HUES6 (cell line): ENCODE measurements at regions not wholly inside any gene's neighbourhood (a gene's known extent, or its start where the extent isn't known, plus 50 kb on each side); places are given as distances from the start of the nearest gene placed in this dataset.

Experiments used
- H3K27ac ChIP-seq: 2 replicates; pipeline ENCODE4 v1.7.0; 2013; ENCODE audit warnings: low read depth, mild to moderate bottlenecking, low read length, inconsistent platforms
- H3K27me3 ChIP-seq: 2 replicates; pipeline ENCODE4 v1.6.1; 2013; ENCODE audit warnings: low read length; ENCODE audit not compliant: control insufficient read depth, insufficient read depth
- H3K36me3 ChIP-seq: 2 replicates; pipeline ENCODE4 v1.6.1; 2013; ENCODE audit warnings: low read length; ENCODE audit not compliant: control insufficient read depth, insufficient read depth
- H3K4me1 ChIP-seq: 2 replicates; pipeline ENCODE4 v1.6.1; 2013; ENCODE audit warnings: low read length; ENCODE audit not compliant: control insufficient read depth, insufficient read depth
- H3K4me3 ChIP-seq: 2 replicates; pipeline ENCODE4 v1.5.1; 2013; ENCODE audit warnings: low read depth, low read length
- H3K9ac ChIP-seq: one replicate; pipeline ENCODE4 v1.6.1; 2013; ENCODE audit warnings: mild to moderate bottlenecking, low read length
- H3K9me3 ChIP-seq: 2 replicates; pipeline ENCODE4 v1.6.1; 2013; ENCODE audit warnings: low read depth, low read length; ENCODE audit not compliant: control insufficient read depth, insufficient read depth

DNA sequence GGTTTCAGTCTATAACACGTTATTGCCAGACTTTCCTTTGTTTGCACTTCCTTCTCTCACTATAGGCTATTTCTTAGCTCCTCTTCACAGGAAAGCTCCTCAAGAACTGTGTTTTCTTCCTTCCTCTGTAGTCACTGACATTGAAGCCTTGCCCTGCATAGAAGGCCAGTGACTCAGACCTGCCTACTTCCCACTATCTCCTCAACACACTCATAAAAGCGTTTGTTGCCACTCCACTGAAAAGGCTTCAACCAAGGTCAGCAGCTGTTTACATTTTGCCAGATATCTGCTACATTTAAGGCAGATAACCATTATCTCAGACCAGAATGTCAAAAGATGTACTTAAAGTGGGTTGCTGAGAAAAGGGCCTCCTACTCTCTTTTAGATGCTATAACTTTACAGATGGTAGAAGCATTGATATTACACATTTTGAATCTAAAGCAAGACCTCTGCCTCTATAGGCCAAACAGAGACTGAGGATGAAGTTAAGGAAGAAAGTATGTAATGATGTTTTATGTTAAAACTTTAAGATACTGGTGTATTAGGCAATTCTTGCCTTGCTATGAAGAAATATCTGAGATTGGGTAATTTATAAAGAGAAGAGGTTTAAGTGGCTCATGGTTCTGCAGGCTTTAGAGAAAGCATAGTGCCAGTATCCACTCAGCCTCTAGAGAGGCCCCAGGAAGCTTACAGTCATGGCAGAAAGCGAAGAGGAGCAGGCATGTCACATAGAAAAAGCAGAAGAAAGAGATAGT, 233.3 kb upstream of the FLRT2 start:
- Histone ChIP-seq H3K27ac (no peak overlapping the region), H3K27me3 (no peaks in the 10 kb centered on the region), H3K36me3 (no peaks in the 10 kb centered on the region), H3K4me1 (no peaks in the 10 kb centered on the region), H3K4me3 (no peak overlapping the region), H3K9ac (no peak overlapping the region), H3K9me3 (no peaks in the 10 kb centered on the region)

DNA sequence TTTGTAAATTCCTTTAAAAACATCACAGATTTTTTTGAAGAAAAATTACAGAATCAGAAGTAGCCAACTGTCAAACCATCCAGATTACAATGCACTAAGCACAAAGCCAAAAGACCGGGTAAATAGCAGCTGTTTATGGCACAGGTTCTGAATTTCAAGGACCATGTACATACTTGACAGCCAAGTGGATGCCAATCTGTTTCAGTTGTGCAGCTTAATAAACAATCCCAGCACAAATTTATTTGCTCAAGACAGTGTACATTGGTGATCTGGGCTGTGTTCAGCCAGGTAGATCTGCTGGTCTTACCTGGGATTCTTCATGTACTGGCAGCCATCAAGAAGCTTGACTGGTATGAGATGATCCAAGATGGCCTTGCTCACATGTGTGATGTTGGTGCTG, 229.8 kb upstream of the FLRT2 start:
- no peak overlapping the region for H3K27ac ChIP-seq
- no peaks in the 10 kb centered on the region for H3K27me3 ChIP-seq
- H3K9ac ChIP-seq = no peak overlapping the region
- no peak overlapping the region for H3K4me3 ChIP-seq
- H3K4me1 ChIP-seq = no peaks in the 10 kb centered on the region
- no peaks in the 10 kb centered on the region for H3K9me3 ChIP-seq
- H3K36me3 ChIP-seq = no peaks in the 10 kb centered on the region

DNA sequence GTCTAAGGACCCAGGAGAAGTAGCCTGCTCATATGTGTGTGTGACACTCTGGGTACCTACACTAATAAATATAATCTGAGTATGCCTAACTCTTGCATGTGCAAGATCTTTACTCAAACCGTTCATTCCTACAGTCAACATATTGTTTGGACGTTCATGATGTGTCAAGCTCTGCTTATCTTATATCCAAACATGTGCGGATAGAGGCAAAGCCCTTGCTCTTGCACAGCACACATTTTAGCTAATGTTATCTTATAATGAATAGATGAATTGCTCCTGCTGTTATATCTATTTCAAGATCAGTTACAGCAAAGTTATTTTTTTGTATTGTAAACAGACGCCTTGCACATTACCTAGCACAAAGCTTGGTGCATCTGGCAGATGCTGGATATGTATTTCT, 228.4 kb upstream of the FLRT2 start:
- no peak overlapping the region for H3K4me3 ChIP-seq
- no peaks in the 10 kb centered on the region for H3K4me1 ChIP-seq
- no peaks in the 10 kb centered on the region for H3K9me3 ChIP-seq
- no peak overlapping the region for H3K9ac ChIP-seq
- no peak overlapping the region for H3K27ac ChIP-seq
- H3K36me3 ChIP-seq = no peaks in the 10 kb centered on the region
- H3K27me3 ChIP-seq = no peaks in the 10 kb centered on the region

DNA sequence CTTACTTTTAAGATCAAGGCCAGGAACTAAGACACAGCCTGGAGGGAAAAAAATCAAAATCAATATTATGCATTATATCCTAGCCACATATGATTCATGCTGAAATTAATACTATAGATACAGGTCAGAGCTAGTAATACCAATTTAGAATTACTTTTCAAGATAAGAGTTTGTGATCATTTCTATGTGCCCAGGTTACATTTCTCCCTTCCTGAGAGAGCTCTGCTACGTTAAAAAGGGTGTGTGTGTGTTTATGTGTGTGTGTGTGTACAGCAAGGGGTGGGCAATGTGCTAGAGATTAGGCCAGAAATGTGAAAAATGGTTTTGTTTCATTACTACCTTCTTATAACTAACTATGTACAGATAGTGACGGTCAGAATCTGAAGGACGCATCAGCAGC, 223.9 kb upstream of the FLRT2 start:
- Histone ChIP-seq H3K9me3 (no peaks in the 10 kb centered on the region), H3K27ac (no peak overlapping the region), H3K4me1 (peaks cover 7% of the 10 kb centered on the region; the same call in 1 of the 2 replicates), H3K27me3 (no peaks in the 10 kb centered on the region), H3K9ac (no peak overlapping the region), H3K36me3 (no peaks in the 10 kb centered on the region), H3K4me3 (no peak overlapping the region)

DNA sequence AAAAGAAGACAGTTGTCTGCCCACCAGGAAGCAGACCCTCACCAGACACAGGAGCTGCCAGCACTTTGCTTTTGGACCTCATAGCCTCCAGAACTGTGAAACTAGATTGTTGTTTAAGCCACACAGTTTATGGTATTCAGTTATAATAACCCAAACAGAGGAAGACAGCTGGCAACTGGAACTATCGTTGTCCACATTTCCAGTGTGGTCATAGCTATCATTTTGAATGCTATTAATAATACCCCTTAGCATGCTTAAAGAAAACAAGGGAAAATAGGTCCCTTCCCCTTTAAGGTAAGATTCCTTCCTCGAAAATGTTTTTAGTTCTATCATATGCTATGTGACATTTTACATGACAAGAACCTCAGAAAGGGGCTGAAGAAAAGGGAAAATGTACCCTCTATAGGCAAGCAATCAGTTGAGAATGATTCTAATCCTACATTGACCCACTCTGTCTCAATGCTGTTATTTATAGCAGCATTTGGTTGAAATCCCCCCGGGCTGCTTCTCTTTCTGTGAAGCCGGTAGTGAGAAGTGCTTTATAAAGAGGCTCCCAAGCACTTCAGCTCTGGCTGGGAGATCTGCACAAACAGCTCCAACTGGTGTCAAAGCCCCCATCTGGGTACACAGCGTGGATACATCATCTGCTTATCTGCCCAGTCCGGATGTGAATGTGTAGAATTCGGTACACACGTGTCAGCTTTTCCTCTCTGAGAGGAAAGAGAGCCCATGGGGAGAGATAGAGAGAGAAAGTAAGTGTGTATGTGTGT, 221.2 kb upstream of the FLRT2 start:
- H3K9me3 ChIP-seq = no peaks in the 10 kb centered on the region
- no peaks in the 10 kb centered on the region for H3K27me3 ChIP-seq
- peaks cover 7% of the 10 kb centered on the region; the same call in 1 of the 2 replicates for H3K4me1 ChIP-seq
- no peak overlapping the region for H3K27ac ChIP-seq
- no peaks in the 10 kb centered on the region for H3K36me3 ChIP-seq
- no peak overlapping the region for H3K4me3 ChIP-seq
- no peak overlapping the region for H3K9ac ChIP-seq

DNA sequence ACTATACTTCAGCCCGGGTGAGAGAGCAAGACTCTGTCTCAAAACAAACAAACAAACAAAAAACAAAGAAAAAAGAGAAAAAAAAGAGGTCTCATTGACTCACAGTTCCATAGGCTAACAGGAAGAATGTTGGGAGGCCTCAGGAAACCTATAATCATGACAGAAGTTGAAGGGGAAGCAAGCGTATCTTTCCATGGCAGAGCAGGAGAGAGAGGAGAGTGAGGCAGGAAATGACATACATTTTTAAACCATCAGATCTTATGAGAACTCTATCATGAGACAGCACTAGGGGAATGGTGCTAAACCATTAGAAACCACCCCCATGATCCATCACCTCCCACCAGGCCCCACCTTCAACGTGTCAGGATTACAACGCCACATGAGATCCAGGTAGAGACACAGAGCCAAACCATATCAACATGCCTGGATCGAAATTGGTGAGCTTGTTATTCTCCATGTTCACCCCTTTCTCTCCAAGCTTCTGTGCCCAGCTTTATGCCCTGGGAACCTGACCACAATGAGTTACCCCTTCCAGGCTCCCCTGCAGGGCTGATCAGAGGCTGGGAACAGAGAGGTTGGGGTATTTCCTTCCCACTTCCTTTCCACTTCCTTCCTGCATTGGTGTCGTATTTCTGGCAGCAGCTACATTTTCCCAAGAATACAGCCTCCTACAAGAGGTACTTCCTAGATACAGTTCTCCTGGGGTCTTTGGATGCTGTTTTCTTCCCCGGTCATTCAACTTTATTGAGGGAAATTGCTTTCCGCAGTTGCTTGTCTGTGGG, 219.3 kb upstream of the FLRT2 start:
- no peak overlapping the region for H3K9ac ChIP-seq
- no peaks in the 10 kb centered on the region for H3K9me3 ChIP-seq
- no peaks in the 10 kb centered on the region for H3K27me3 ChIP-seq
- peaks cover 13% of the 10 kb centered on the region for H3K4me1 ChIP-seq
- no peak overlapping the region for H3K27ac ChIP-seq
- no peak overlapping the region for H3K4me3 ChIP-seq
- H3K36me3 ChIP-seq = no peaks in the 10 kb centered on the region

DNA sequence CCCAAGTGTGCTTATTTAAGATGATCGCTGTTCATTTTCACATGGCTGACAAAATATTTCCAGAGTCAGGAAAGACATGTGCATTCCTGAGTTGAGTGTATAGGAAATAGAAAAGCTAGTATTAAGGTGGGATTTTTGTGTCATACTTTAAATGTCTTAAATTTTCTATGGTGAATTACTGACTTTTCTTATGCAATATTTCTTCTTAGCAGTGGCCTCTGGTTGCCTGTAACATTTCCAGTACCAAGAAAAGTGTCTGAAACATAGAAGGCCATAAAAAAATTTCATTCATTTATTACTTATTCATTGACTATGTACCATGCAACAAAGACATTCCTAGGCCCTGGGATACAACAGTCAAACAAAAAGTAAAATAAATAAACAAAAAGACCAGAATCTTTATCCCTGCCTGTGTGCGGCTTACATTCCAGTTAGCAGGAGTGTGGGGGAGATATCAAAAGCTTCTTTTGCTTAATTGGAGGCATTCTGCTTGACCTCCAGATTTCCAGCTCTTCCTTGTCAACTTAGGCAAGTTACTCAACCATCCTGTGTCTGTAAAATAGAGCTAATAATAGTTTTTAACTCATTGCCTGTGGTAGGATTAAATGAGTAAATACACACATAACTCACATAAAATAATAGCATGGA, 216.3 kb upstream of the FLRT2 start:
- H3K27ac ChIP-seq = no peak overlapping the region

DNA sequence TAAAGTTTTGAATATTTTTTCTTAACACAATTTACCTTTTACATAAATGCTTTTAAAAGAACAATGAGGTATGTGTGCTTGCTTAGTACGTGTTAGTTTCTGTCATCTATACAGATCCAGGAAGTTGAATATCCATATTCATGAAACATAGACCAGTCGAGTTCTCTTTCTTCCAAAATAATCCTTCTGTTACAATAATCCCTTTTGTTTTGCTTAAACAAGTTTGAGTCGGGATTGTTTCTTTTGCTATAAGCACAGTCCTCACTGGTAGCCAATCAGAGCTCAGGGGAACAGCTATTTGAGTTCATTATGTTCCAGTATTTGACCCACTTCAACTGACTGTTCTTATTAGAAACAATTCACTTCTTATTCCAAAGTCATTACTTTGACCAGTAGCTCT, 214.7 kb upstream of the FLRT2 start:
- H3K4me1 ChIP-seq = peaks cover 19% of the 10 kb centered on the region
- H3K27ac ChIP-seq = no peak overlapping the region
- no peak overlapping the region for H3K4me3 ChIP-seq
- no peak overlapping the region for H3K9ac ChIP-seq
- no peaks in the 10 kb centered on the region for H3K27me3 ChIP-seq
- no peaks in the 10 kb centered on the region for H3K9me3 ChIP-seq
- H3K36me3 ChIP-seq = no peaks in the 10 kb centered on the region

More for the DNA sequence above, 216.3 kb upstream of the FLRT2 start:
- H3K36me3 ChIP-seq = no peaks in the 10 kb centered on the region
- H3K9me3 ChIP-seq = no peaks in the 10 kb centered on the region
- no peaks in the 10 kb centered on the region for H3K27me3 ChIP-seq
- peaks cover 26% of the 10 kb centered on the region for H3K4me1 ChIP-seq
- no peak overlapping the region for H3K9ac ChIP-seq
- no peak overlapping the region for H3K4me3 ChIP-seq

DNA sequence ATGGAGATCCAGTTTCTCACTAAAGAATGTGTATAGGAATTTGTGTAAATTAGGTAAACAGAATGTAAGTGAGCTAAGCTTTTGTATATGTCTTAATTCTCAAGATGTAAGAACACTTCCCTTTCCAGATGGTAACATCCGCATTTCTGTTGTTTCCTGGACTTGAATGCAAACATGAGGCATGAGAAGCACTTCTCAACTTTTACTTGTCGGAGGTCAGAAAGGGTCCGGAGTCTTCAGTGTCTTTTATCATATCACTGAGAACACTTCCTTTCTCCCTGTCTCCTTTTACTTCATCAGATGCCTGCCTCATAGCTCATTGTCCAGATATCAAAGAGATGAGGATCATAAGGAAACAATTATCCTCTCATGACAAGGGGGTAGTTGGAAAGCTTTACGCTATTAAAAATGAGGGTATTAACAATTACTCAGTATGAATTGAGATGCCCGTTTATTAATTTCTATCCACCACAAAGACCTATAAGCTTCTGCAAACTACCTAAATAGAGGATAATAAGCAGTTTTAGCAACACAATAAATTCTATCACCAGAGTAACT, 214.1 kb upstream of the FLRT2 start:
- Histone ChIP-seq H3K4me3 (no peak overlapping the region), H3K4me1 (peaks cover 19% of the 10 kb centered on the region), H3K36me3 (no peaks in the 10 kb centered on the region), H3K9me3 (no peaks in the 10 kb centered on the region), H3K27me3 (no peaks in the 10 kb centered on the region), H3K27ac (no peak overlapping the region), H3K9ac (no peak overlapping the region)

DNA sequence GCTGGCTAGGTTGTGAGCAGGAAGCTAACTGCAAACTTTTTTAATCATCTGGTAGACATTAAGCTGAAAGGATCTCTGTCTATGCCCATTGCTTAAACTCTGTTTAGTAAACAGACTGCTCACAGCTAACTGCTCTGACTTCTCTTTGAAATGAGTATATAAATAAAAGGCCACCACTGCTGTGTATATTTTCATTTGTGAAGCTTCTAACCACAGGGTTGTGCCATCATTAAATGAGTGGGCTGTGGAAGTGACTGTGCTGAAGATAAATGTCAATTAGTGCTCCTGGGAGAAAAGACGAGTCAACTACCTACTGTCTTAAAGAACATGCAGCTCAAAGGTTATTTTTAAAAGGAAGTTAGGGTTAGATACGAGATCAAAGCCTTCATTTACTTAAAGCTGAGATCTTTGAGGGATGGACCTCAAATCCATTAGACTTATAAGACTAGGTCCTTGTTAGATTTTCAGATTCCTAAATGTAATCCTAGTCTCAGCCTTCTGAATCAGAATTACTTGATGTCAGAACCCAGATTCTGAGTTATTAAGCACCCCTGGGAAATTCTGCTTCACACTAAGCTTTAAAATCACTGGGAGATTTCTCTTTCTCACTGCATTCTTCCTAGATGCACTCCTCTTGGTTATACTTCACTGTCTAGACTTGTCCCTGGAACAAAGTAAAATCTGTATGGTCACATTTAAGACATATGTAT, 213.1 kb upstream of the FLRT2 start:
- Histone ChIP-seq H3K4me3 (no peak overlapping the region), H3K27me3 (no peaks in the 10 kb centered on the region), H3K9me3 (no peaks in the 10 kb centered on the region), H3K9ac (no peak overlapping the region), H3K27ac (no peak overlapping the region), H3K36me3 (no peaks in the 10 kb centered on the region), H3K4me1 (peaks cover 19% of the 10 kb centered on the region)
